NB4 (cell line): ENCODE measurements at regions not wholly inside any gene's neighbourhood (a gene's known extent, or its start where the extent isn't known, plus 50 kb on each side); places are given as distances from the start of the nearest gene placed in this dataset.

Experiments used
- DNase-seq: peaks from one replicate; pipeline ENCODE4 v3.0.0; 2010; ENCODE audit warnings: low read depth
- H3K4me3 ChIP-seq: one replicate; pipeline ENCODE4 v1.5.1; 2011; ENCODE audit warnings: mild to moderate bottlenecking, low read depth, low read length, moderate library complexity
- CTCF ChIP-seq: IDR thresholded peaks from one replicate; pipeline ENCODE4 v1.5.1; 2012; ENCODE audit warnings: low read depth, low read length
- MYC ChIP-seq: IDR thresholded peaks from 2 replicates; pipeline ENCODE4 v1.6.1; 2011; ENCODE audit warnings: low read depth, low read length
- POLR2A ChIP-seq: IDR thresholded peaks from 2 replicates; pipeline ENCODE4 v1.6.1; 2011; ENCODE audit warnings: mild to moderate bottlenecking; ENCODE audit not compliant: insufficient read length; ENCODE audit errors: extremely low read depth
- TF ChIP-seq, protein P1 (sequence below): IDR thresholded peaks from 2 replicates; pipeline ENCODE4 v1.6.1; 2011; ENCODE audit warnings: low read depth, low read length

DNA sequence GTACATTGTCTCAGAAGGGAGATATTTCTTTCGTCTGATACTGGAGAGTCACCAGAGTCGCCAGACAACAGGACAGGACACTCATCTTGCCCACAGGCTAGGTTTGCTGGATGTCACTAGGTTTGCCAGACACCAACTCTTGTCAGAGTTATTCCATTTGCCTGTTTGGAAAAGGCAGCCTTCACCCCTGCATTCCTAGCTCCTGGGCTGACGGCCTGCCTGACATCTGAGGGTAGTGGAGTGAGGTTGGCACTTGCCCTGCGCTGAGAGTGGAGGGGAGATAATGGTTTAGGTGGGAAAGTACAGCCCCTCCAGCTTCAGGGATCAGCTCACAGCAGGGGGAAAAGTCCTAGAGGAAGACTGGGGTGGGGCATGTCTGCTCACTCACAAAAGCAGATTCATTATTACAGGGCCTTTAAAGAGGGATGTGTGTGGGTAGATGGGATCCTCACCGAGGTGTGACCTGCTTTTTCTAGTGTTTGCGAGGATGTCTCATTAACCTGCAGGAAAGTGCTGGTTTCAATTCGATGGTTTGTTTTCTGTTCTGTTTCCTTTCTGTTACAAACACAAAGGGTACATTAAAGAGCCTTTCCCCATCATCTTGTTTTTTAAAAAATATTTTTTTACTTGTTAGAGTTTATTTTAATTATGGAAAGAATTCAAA lies 79.3 kb upstream of the TNS3 start:
- no peak for TF ChIP-seq POLR2A
- no peak for TF ChIP-seq MYC
- TF ChIP-seq, protein P1, sequence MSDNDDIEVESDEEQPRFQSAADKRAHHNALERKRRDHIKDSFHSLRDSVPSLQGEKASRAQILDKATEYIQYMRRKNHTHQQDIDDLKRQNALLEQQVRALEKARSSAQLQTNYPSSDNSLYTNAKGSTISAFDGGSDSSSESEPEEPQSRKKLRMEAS = no peak
- no peak for TF ChIP-seq CTCF
- no peak for DNase-seq
- H3K4me3 ChIP-seq = no peak overlapping the region

DNA sequence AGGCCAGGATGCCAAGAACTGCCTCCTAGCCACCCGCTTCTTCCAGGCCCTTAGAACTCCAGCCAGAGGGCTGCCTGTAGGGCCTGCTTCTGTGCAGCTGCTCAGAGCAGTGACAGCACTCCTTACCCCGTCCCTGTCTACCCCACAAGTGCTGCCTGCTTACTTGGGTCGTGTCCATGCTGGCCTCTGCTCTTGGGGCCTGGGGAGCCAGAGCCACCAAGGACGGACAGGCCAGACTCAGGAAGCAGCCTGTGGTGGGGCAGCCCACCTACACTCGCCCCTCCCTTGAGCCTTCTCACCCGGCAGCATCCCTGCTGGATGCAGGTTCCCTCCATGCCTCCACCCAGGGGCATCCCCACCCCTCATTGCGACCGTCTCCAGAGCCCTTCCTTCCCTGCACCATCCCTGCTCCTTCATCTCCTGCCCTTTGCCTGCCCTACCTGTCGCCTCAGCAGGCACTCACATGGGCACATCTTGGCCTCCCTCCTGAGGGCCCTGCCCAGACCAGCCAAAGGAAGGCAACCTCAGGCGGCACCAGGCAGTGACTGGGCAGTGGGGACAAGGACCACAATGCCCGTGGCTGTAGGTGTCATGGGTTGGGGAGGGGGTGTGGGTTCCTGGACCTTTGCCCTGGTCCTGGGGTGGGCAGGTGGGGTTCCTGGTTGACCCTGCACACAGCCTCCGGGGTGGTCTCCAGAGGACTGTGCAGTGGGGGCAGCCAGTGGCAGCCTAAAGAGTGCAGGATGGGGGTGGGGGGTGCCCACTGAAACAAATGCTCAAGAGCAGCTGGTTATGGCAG lies 78.0 kb upstream of the TNS3 start:
- DNase-seq = no peak
- TF ChIP-seq POLR2A (no peak), MYC (no peak), CTCF (no peak)
- TF ChIP-seq, protein P1 = no peak
- no peak overlapping the region for H3K4me3 ChIP-seq

GRCh38 chr7:47658886-47659635 lies 77.2 kb upstream of the TNS3 start:
- no peak overlapping the region for H3K4me3 ChIP-seq
- no peak for TF ChIP-seq POLR2A
- no peak for DNase-seq

- no peak overlapping the region for H3K4me3 ChIP-seq
- no peak for DNase-seq
- no peak for TF ChIP-seq CTCF
- no peak for TF ChIP-seq MYC
- no peak for TF ChIP-seq POLR2A
- TF ChIP-seq, protein P1 = no peak
These were observed 75.2 kb upstream of the TNS3 start for GRCh38 chr7:47657126-47657525.

GRCh38 chr7:47654672-47655298 lies 72.9 kb upstream of the TNS3 start:
- H3K4me3 ChIP-seq = no peak overlapping the region
- no peak for DNase-seq
- TF ChIP-seq MYC = no peak
- TF ChIP-seq CTCF = no peak
- TF ChIP-seq, protein P1 = no peak
- no peak for TF ChIP-seq POLR2A
